Cardiac fibroblast (primary cell): ENCODE measurements at regions not wholly inside any gene's neighbourhood (a gene's known extent, or its start where the extent isn't known, plus 50 kb on each side); places are given as distances from the start of the nearest gene placed in this dataset.

Source experiments
- DNase-seq, 2 donors: peaks; one replicate each; pipeline versions ENCODE4 v3.0.0 to v3.0.0-alpha.2; 2010; ENCODE audit warnings: low read depth in 2 of 2
- H3K4me3 ChIP-seq, 2 donors: replicated peaks in 1 of 2; 1 replicate in 1 of 2; 2 replicates in 1 of 2; pipeline ENCODE4 v1.5.1; 2011; ENCODE audit warnings: low read depth in 2 of 2, low read length in 2 of 2, mild to moderate bottlenecking in 2 of 2, moderate library complexity in 1 of 2
- TF ChIP-seq, protein P1 (sequence below): IDR thresholded peaks from one replicate; pipeline ENCODE4 v1.5.1; 2011; ENCODE audit warnings: low read depth, mild to moderate bottlenecking, low read length, inconsistent platforms

DNA sequence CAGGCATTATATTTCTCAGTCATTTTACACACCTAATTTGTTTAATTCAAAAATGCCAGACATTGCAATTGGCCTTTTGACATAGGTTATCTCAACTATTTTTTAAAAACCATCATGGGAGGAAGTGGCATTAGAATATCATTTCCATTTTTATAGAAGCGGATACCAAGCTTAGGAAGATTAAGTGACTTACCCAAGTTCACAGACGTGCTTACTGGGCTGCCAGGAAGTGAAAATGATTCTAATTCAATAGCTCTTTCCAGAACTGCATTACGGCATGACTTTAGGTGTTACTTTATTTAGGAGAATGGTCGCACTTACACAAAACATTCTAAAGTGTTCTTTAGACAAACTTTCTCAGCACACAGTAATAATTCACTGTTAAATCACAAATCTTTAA, 231.9 kb downstream of the KLF12 start:
- TF ChIP-seq, protein P1, sequence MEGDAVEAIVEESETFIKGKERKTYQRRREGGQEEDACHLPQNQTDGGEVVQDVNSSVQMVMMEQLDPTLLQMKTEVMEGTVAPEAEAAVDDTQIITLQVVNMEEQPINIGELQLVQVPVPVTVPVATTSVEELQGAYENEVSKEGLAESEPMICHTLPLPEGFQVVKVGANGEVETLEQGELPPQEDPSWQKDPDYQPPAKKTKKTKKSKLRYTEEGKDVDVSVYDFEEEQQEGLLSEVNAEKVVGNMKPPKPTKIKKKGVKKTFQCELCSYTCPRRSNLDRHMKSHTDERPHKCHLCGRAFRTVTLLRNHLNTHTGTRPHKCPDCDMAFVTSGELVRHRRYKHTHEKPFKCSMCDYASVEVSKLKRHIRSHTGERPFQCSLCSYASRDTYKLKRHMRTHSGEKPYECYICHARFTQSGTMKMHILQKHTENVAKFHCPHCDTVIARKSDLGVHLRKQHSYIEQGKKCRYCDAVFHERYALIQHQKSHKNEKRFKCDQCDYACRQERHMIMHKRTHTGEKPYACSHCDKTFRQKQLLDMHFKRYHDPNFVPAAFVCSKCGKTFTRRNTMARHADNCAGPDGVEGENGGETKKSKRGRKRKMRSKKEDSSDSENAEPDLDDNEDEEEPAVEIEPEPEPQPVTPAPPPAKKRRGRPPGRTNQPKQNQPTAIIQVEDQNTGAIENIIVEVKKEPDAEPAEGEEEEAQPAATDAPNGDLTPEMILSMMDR = no peak
- H3K4me3 ChIP-seq = no peak overlapping the region

GRCh38 chr13:73901324-73902068, 232.7 kb downstream of the KLF12 start:
- H3K4me3 ChIP-seq = no peak overlapping the region
- TF ChIP-seq, protein P1 = no peak
- DNase-seq = no peak

More for the DNA sequence above, 231.9 kb downstream of the KLF12 start:
- DNase-seq = no peak

GRCh38 chr13:73900591-73900990, 233.6 kb downstream of the KLF12 start:
- no peak overlapping the region for H3K4me3 ChIP-seq
- DNase-seq = peak; percentile 12 to 48
- TF ChIP-seq, protein P1 = no peak

DNA sequence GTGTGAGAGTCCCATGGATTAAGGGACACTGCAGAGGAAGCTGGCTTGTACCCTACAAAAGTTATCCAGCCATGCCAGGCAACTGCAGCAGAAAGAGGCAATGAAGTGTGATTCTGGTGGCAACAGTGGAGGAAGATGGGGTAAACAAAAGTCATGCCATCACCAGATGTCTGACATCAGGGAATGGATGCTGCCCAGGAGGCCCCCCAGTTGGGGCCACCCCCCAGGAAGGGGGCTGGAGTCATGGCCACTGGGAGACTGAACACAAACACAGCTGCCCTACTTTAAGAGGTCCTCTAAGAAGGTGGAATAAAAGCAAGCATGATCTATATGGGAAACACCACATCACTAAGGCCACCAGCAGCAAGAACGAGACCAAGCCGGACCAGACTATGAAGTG, 235.3 kb downstream of the KLF12 start:
- TF ChIP-seq, protein P1 = no peak
- DNase-seq = no peak

GRCh38 chr13:73898276-73898675, 235.9 kb downstream of the KLF12 start:
- TF ChIP-seq, protein P1 = no peak
- DNase-seq = no peak
- no peak overlapping the region for H3K4me3 ChIP-seq

More for the DNA sequence above, 235.3 kb downstream of the KLF12 start:
- H3K4me3 ChIP-seq = no peak overlapping the region

GRCh38 chr13:73894995-73895571, 239.1 kb downstream of the KLF12 start:
- TF ChIP-seq, protein P1 = no peak
- DNase-seq = no peak

More at GRCh38 chr13:73894995-73895571, 239.1 kb downstream of the KLF12 start:
- no peak overlapping the region for H3K4me3 ChIP-seq
